Sigmoid colon (tissue), 6 donors: ENCODE measurements at regions not wholly inside any gene's neighbourhood (a gene's known extent, or its start where the extent isn't known, plus 50 kb on each side); places are given as distances from the start of the nearest gene placed in this dataset.

ENCODE experiments used
- DNase-seq: peaks from one replicate; pipeline ENCODE4 v3.0.0-alpha.2; 2019
- H3K27ac ChIP-seq, 4 donors: fragments of 200-600 bp; sonication (generic); one replicate each; pipeline ENCODE4 v1.5.1; 2016 to 2019; ENCODE audit warnings: mild to moderate bottlenecking in 1 of 4
- H3K27me3 ChIP-seq, 3 donors: fragments of 200-600 bp; sonication (generic); one replicate each; pipeline ENCODE4 v1.5.1; 2019; ENCODE audit warnings: mild to moderate bottlenecking in 1 of 3
- H3K36me3 ChIP-seq, 4 donors: fragments of 200-600 bp; sonication (generic); one replicate each; pipeline ENCODE4 v1.5.1; 2016 to 2019
- H3K4me1 ChIP-seq, 4 donors: fragments of 200-600 bp; sonication (generic); one replicate each; pipeline ENCODE4 v1.5.1; 2017 to 2019
- H3K4me3 ChIP-seq, 4 donors: fragments of 200-600 bp; sonication (generic); one replicate each; pipeline ENCODE4 v1.5.1; 2017 to 2019; ENCODE audit warnings: mild to moderate bottlenecking in 2 of 4, moderate library complexity in 1 of 4
- H3K9me3 ChIP-seq, 4 donors: fragments of 200-600 bp in 3 of 4; sonication (generic) in 3 of 4; one replicate each; pipeline versions ENCODE4 v1.5.1 to v1.6.1; 2013 to 2019
- CTCF ChIP-seq, 4 experiments: fragments of 450-650 bp in 3 of 4; fragments of 200-600 bp in 1 of 4; IDR thresholded peaks; one replicate each; pipeline ENCODE4 v1.5.1; 2016 to 2019; ENCODE audit warnings: antibody characterized with exemption in 4 of 4, mild to moderate bottlenecking in 3 of 4, moderate library complexity in 2 of 4
- EP300 ChIP-seq, 4 donors: sonication (generic); formaldehyde crosslinking; IDR thresholded peaks; one replicate each; pipeline ENCODE4 v1.6.1; 2017; ENCODE audit warnings: antibody characterized with exemption in 4 of 4
- POLR2A ChIP-seq, 2 donors: fragments of 450-650 bp; IDR thresholded peaks; one replicate each; pipeline ENCODE4 v1.6.1; 2016; ENCODE audit warnings: antibody characterized with exemption in 2 of 2, mild to moderate bottlenecking in 2 of 2, moderate library complexity in 2 of 2
- POLR2AphosphoS5 ChIP-seq, 4 donors: sonication (generic); formaldehyde crosslinking; IDR thresholded peaks; one replicate each; pipeline ENCODE4 v1.6.1; 2017; ENCODE audit warnings: antibody characterized with exemption in 4 of 4
- WGBS, 2 donors: extraction: QIAGEN DNeasy Blood & Tissue Kit; methylation state at CpG; one replicate each; pipeline ENCODE4 v1.1.7; 2013; 5-methylcytosine and 5-hydroxymethylcytosine counted together
- intact Hi-C: fragments of 100-400 bp; cut with DNase I; formaldehyde crosslinking; loops from one replicate; pipeline ENCODE4 v1.15.1; 2023
- donor health status: healthy with polysubstance abuse.
- donor health status: healthy.

- WGBS, 2 donors = 59% methylated on average over 3 of the region's 3 CpGs
- Histone ChIP-seq H3K4me3 (no peak overlapping the region), H3K27ac (no peak overlapping the region), H3K9me3 (no peaks in the 10 kb centered on the region), H3K4me1 (no peaks in the 10 kb centered on the region), H3K27me3 (no peaks in the 10 kb centered on the region), H3K36me3 (no peaks in the 10 kb centered on the region)
- intact Hi-C loops = no loop called here
- TF ChIP-seq EP300 (IDR thresholded peaks at IDR 0.05) (no peak), POLR2AphosphoS5 (IDR thresholded peaks at IDR 0.05) (no peak), POLR2A (IDR thresholded peaks at IDR 0.05) (no peak), CTCF (IDR thresholded peaks at IDR 0.05) (no peak)
- no peak for DNase-seq
Observed at GRCh38 chrX:87727620-87728019, 210.0 kb downstream of the KLHL4 start.

GRCh38 chrX:87728024-87728423 is 210.4 kb downstream of the KLHL4 start:
- WGBS, 2 donors = 87 to 90% methylated on average over 9 of the region's 9 CpGs
- no peaks in the 10 kb centered on the region for H3K27me3 ChIP-seq
- H3K4me1 ChIP-seq = no peaks in the 10 kb centered on the region
- no peak for TF ChIP-seq CTCF (IDR thresholded peaks at IDR 0.05)
- TF ChIP-seq POLR2AphosphoS5 (IDR thresholded peaks at IDR 0.05) = no peak
- no peak for TF ChIP-seq POLR2A (IDR thresholded peaks at IDR 0.05)
- TF ChIP-seq EP300 (IDR thresholded peaks at IDR 0.05) = no peak
- H3K4me3 ChIP-seq = no peak overlapping the region
- no peak for DNase-seq
- H3K27ac ChIP-seq = no peak overlapping the region
- no peaks in the 10 kb centered on the region for H3K36me3 ChIP-seq
- intact Hi-C loops = no loop called here
- no peaks in the 10 kb centered on the region for H3K9me3 ChIP-seq

- H3K9me3 ChIP-seq = no peaks in the 10 kb centered on the region
- H3K36me3 ChIP-seq = no peaks in the 10 kb centered on the region
- TF ChIP-seq CTCF (IDR thresholded peaks at IDR 0.05) (no peak), EP300 (IDR thresholded peaks at IDR 0.05) (no peak), POLR2A (IDR thresholded peaks at IDR 0.05) (no peak), POLR2AphosphoS5 (IDR thresholded peaks at IDR 0.05) (no peak)
- no peaks in the 10 kb centered on the region for H3K4me1 ChIP-seq
- no peak for DNase-seq
- intact Hi-C loops = no loop called here
- H3K27me3 ChIP-seq = no peaks in the 10 kb centered on the region
- no peak overlapping the region for H3K27ac ChIP-seq
- 91 to 95% methylated on average over 7 of the region's 7 CpGs for WGBS, 2 donors
- no peak overlapping the region for H3K4me3 ChIP-seq
Observed at GRCh38 chrX:87728459-87728858, 210.9 kb downstream of the KLHL4 start.

- Histone ChIP-seq H3K4me1 (no peaks in the 10 kb centered on the region), H3K4me3 (no peak overlapping the region), H3K27ac (no peak overlapping the region), H3K27me3 (no peaks in the 10 kb centered on the region), H3K9me3 (no peaks in the 10 kb centered on the region), H3K36me3 (no peaks in the 10 kb centered on the region)
- no peak for DNase-seq
- TF ChIP-seq POLR2AphosphoS5 (IDR thresholded peaks at IDR 0.05) = no peak
- no peak for TF ChIP-seq EP300 (IDR thresholded peaks at IDR 0.05)
- TF ChIP-seq CTCF (IDR thresholded peaks at IDR 0.05) = no peak
- TF ChIP-seq POLR2A (IDR thresholded peaks at IDR 0.05) = no peak
- intact Hi-C loops = no loop called here
Observed at GRCh38 chrX:87732133-87732532, 214.5 kb downstream of the KLHL4 start.

GRCh38 chrX:87736576-87736975 is 219.0 kb downstream of the KLHL4 start:
- intact Hi-C loops = no loop called here
- H3K9me3 ChIP-seq = no peaks in the 10 kb centered on the region
- no peaks in the 10 kb centered on the region for H3K36me3 ChIP-seq
- DNase-seq = no peak
- 69 to 71% methylated on average over 2 of the region's 2 CpGs for WGBS, 2 donors
- TF ChIP-seq EP300 (IDR thresholded peaks at IDR 0.05) (no peak), POLR2A (IDR thresholded peaks at IDR 0.05) (no peak), CTCF (IDR thresholded peaks at IDR 0.05) (no peak), POLR2AphosphoS5 (IDR thresholded peaks at IDR 0.05) (no peak)
- no peaks in the 10 kb centered on the region for H3K27me3 ChIP-seq
- no peaks in the 10 kb centered on the region for H3K4me1 ChIP-seq
- no peak overlapping the region for H3K4me3 ChIP-seq
- H3K27ac ChIP-seq = no peak overlapping the region
